GM19463 (cell line): ENCODE measurements at regions not wholly inside any gene's neighbourhood (a gene's known extent, or its start where the extent isn't known, plus 50 kb on each side); places are given as distances from the start of the nearest gene placed in this dataset.

Experiments
- ATAC-seq: cut with Tn5 transposase; IDR thresholded peaks from one replicate; pipeline ENCODE4 v1.9.1; 2021; ENCODE audit warnings: mild to moderate bottlenecking, moderate library complexity; ENCODE audit not compliant: unreplicated experiment

GRCh38 chr22:22392131-22392530 is 116.4 kb downstream of the ZNF280B start:
- no peak for ATAC-seq

GRCh38 chr22:22394591-22394990 is 114.0 kb downstream of the ZNF280B start:
- no peak for ATAC-seq

GRCh38 chr22:22395245-22395644 is 113.3 kb downstream of the ZNF280B start:
- ATAC-seq: no peak

GRCh38 chr22:22396741-22397291 is 111.7 kb downstream of the ZNF280B start:
- ATAC-seq: no peak

- no peak for ATAC-seq
These were observed 111.2 kb downstream of the ZNF280B start for GRCh38 chr22:22397292-22397870.

GRCh38 chr22:22397875-22398524 is 110.5 kb downstream of the ZNF280B start:
- ATAC-seq: no peak

GRCh38 chr22:22398530-22399327 is 109.8 kb downstream of the ZNF280B start:
- no peak for ATAC-seq

GRCh38 chr22:22400099-22400498 is 108.4 kb downstream of the ZNF280B start:
- ATAC-seq: no peak

GRCh38 chr22:22400964-22401363 is 107.6 kb downstream of the ZNF280B start:
- no peak for ATAC-seq

- no peak for ATAC-seq
These were observed 107.2 kb downstream of the ZNF280B start for GRCh38 chr22:22401381-22401780.

- ATAC-seq: no peak
These were observed 105.2 kb downstream of the ZNF280B start for GRCh38 chr22:22403306-22403705.

GRCh38 chr22:22403771-22404170 is 104.8 kb downstream of the ZNF280B start:
- no peak for ATAC-seq

- ATAC-seq: no peak
These were observed 103.8 kb downstream of the ZNF280B start for GRCh38 chr22:22404598-22405284.

- no peak for ATAC-seq
These were observed 102.0 kb downstream of the ZNF280B start for GRCh38 chr22:22406445-22407027.

- no peak for ATAC-seq
These were observed 101.5 kb downstream of the ZNF280B start for GRCh38 chr22:22407061-22407460.

GRCh38 chr22:22408269-22408668 is 100.3 kb downstream of the ZNF280B start:
- no peak for ATAC-seq

GRCh38 chr22:22408731-22409696 is 99.5 kb downstream of the ZNF280B start:
- no peak for ATAC-seq

- no peak for ATAC-seq
These were observed 98.4 kb downstream of the ZNF280B start for GRCh38 chr22:22410121-22410520.

- no peak for ATAC-seq
These were observed 97.9 kb downstream of the ZNF280B start for GRCh38 chr22:22410677-22411076.

- no peak for ATAC-seq
These were observed 94.3 kb downstream of the ZNF280B start for GRCh38 chr22:22414266-22414665.
